Right lung (tissue), 2 donors: ENCODE measurements at regions not wholly inside any gene's neighbourhood (a gene's known extent, or its start where the extent isn't known, plus 50 kb on each side); places are given as distances from the start of the nearest gene placed in this dataset.
A peak's percentile ranks its signal among the peaks of the same experiment; 100 is the strongest.

Experiments used
- DNase-seq, 2 donors: peaks; one replicate each; pipeline ENCODE4 v3.0.0-alpha.2; 2013

- DNase-seq = no peak
Measured at GRCh38 chr2:147501968-147502367, 342.9 kb upstream of the ACVR2A start.

GRCh38 chr2:147500819-147501395, 343.9 kb upstream of the ACVR2A start:
- no peak for DNase-seq

- DNase-seq = no peak
Measured at GRCh38 chr2:147500229-147500628, 344.6 kb upstream of the ACVR2A start.

- DNase-seq = no peak
Measured at GRCh38 chr2:147499785-147500184, 345.0 kb upstream of the ACVR2A start.

- DNase-seq = no peak
Measured at GRCh38 chr2:147495734-147496133, 349.1 kb upstream of the ACVR2A start.

- DNase-seq = no peak
Measured at GRCh38 chr2:147492471-147492870, 352.4 kb upstream of the ACVR2A start.

GRCh38 chr2:147491506-147491905, 353.3 kb upstream of the ACVR2A start:
- DNase-seq = no peak

- DNase-seq = peak in 1 of 2 donors; percentile 23
Measured at GRCh38 chr2:147490401-147491261, 354.2 kb upstream of the ACVR2A start.

GRCh38 chr2:147488472-147488871, 356.4 kb upstream of the ACVR2A start:
- no peak for DNase-seq

GRCh38 chr2:147487978-147488289, 356.9 kb upstream of the ACVR2A start:
- DNase-seq = no peak

- DNase-seq = no peak
Measured at GRCh38 chr2:147487286-147487977, 357.4 kb upstream of the ACVR2A start.

GRCh38 chr2:147485210-147485851, 359.5 kb upstream of the ACVR2A start:
- no peak for DNase-seq

GRCh38 chr2:147483911-147484310, 360.9 kb upstream of the ACVR2A start:
- DNase-seq = no peak

- DNase-seq = no peak
Measured at GRCh38 chr2:147482916-147483669, 361.7 kb upstream of the ACVR2A start.

GRCh38 chr2:147482111-147482895, 362.5 kb upstream of the ACVR2A start:
- no peak for DNase-seq

- DNase-seq = no peak
Measured at GRCh38 chr2:147479358-147479757, 365.5 kb upstream of the ACVR2A start.

- DNase-seq = no peak
Measured at GRCh38 chr2:147473075-147473474, 371.8 kb upstream of the ACVR2A start.

- DNase-seq = no peak
Measured at GRCh38 chr2:147471126-147471525, 373.7 kb upstream of the ACVR2A start.

- DNase-seq = no peak
Measured at GRCh38 chr2:147469471-147469870, 375.4 kb upstream of the ACVR2A start.

- DNase-seq = no peak
Measured at GRCh38 chr2:147468963-147469362, 375.9 kb upstream of the ACVR2A start.

GRCh38 chr2:147468349-147468748, 376.5 kb upstream of the ACVR2A start:
- DNase-seq = no peak
